Transverse colon (tissue), 4 donors: ENCODE measurements at regions not wholly inside any gene's neighbourhood (a gene's known extent, or its start where the extent isn't known, plus 50 kb on each side); places are given as distances from the start of the nearest gene placed in this dataset.

Experiments
- CTCF ChIP-seq, 5 experiments: fragments of 200-600 bp in 3 of 5; fragments of 450-650 bp in 2 of 5; sonication (generic) in 3 of 5; IDR thresholded peaks; 1 replicate in 2 of 5; 2 replicates in 3 of 5; pipeline ENCODE4 v1.5.1; 2016 to 2017; ENCODE audit warnings: antibody characterized with exemption in 5 of 5, inconsistent platforms in 3 of 5, mild to moderate bottlenecking in 2 of 5, moderate library complexity in 1 of 5
- EP300 ChIP-seq: sonication (generic); formaldehyde crosslinking; IDR thresholded peaks from one replicate; pipeline ENCODE4 v1.6.1; 2017; ENCODE audit warnings: antibody characterized with exemption, low read depth
- POLR2A ChIP-seq: fragments of 450-650 bp; IDR thresholded peaks from one replicate; pipeline ENCODE4 v1.6.1; 2016; ENCODE audit warnings: antibody characterized with exemption, mild to moderate bottlenecking, moderate library complexity
- POLR2AphosphoS5 ChIP-seq, 3 donors: sonication (generic); formaldehyde crosslinking; IDR thresholded peaks; one replicate each; pipeline ENCODE4 v1.6.1; 2016; ENCODE audit warnings: antibody characterized with exemption in 3 of 3

GRCh38 chr2:120670371-120670770 lies 65.3 kb upstream of the GLI2 start:
- TF ChIP-seq CTCF (IDR thresholded peaks at IDR 0.05), result no peak
- no peak for TF ChIP-seq EP300
- no peak for TF ChIP-seq POLR2A
- no peak for TF ChIP-seq POLR2AphosphoS5 (IDR thresholded peaks at IDR 0.05)
